ENCODE measurements at regions not wholly inside any gene's neighbourhood (a gene's known extent, or its start where the extent isn't known, plus 50 kb on each side); places are given as distances from the start of the nearest gene placed in this dataset.

- CTCF ChIA-PET: no interaction called here
- BruUV-seq (replicated peaks): no TSS peak
- H2AFZ ChIP-seq (ENCODE audit: low read length): peak overlapping the region; percentile 42; the same call in 1 of the 2 replicates
These were observed 329.6 kb downstream of the PCDH20 start for GRCh38 chr13:61086087-61086486.

GRCh38 chr13:61084988-61085387, 330.7 kb downstream of the PCDH20 start:
- intact Hi-C loops (cut with micrococcal nuclease): loop anchor here (1.0 to 5.0 kb wide), 2 partner anchors 44 to 153 kb away; no protein-coding TSS in a partner anchor
- H3K9me2 ChIP-seq (replicated peaks; ENCODE audit: low read length): no peaks in the 10 kb centered on the region
- H3K27me3 ChIP-seq (ENCODE audit: low read length): no peaks in the 10 kb centered on the region
- peak; percentile 80 for ATAC-seq
- peak overlapping the region; percentile 27 for H3K27ac ChIP-seq (ENCODE audit: low read length)
- H4K20me1 ChIP-seq (ENCODE audit: low read length): no peaks in the 10 kb centered on the region
- DNase-seq: peak; percentile 71
- H3K9me3 ChIP-seq (ENCODE audit: low read length): no peaks in the 10 kb centered on the region
- no peak overlapping the region for H3K9ac ChIP-seq (ENCODE audit: low read length)
- ChIA-PET POLR2A (ENCODE audit: unreplicated experiment) (no interaction called here), CTCF (interaction anchor here (0.7 kb wide), 1 partner anchor 85 kb away, joined by 3 read pairs; no protein-coding TSS in a partner anchor)
- peak overlapping the region; percentile 56 for H3K4me2 ChIP-seq (ENCODE audit: low read length)
- BruUV-seq (replicated peaks): no TSS peak
- H3K4me3 ChIP-seq (ENCODE audit: low read length): no peak overlapping the region
- H2AFZ ChIP-seq (ENCODE audit: low read length): no peak overlapping the region
- no peaks in the 10 kb centered on the region for H3K79me2 ChIP-seq (ENCODE audit: low read length)
- no peak for TF ChIP-seq CTCF (conservative IDR thresholded peaks at IDR 0.05; ENCODE audit: low read depth, low read length)
- no peak for TF ChIP-seq EZH2 (IDR thresholded peaks at IDR 0.05; ENCODE audit: low read length, unreplicated experiment)
- no peak for TF ChIP-seq EZH2phosphoT487 (IDR thresholded peaks at IDR 0.05; ENCODE audit: borderline replicate concordance, low read length)
- peaks cover 12% of the 10 kb centered on the region for H3K4me1 ChIP-seq (ENCODE audit: insufficient read depth, low read length)
- H3F3A ChIP-seq (ENCODE audit: low read length, unreplicated experiment): no peaks in the 10 kb centered on the region
- no peaks in the 10 kb centered on the region for H3K36me3 ChIP-seq (ENCODE audit: low read depth, low read length)

More at GRCh38 chr13:61086087-61086486, 329.6 kb downstream of the PCDH20 start:
- H3K4me3 ChIP-seq (ENCODE audit: low read length): no peak overlapping the region
- H4K20me1 ChIP-seq (ENCODE audit: low read length): no peaks in the 10 kb centered on the region
- H3K9ac ChIP-seq (ENCODE audit: low read length): no peak overlapping the region
- no peaks in the 10 kb centered on the region for H3F3A ChIP-seq (ENCODE audit: low read length, unreplicated experiment)
- peaks cover 12% of the 10 kb centered on the region for H3K4me1 ChIP-seq (ENCODE audit: insufficient read depth, low read length)
- TF ChIP-seq EZH2 (IDR thresholded peaks at IDR 0.05; ENCODE audit: low read length, unreplicated experiment) (no peak), EZH2phosphoT487 (IDR thresholded peaks at IDR 0.05; ENCODE audit: borderline replicate concordance, low read length) (no peak)
- H3K79me2 ChIP-seq (ENCODE audit: low read length): no peaks in the 10 kb centered on the region
- no peak overlapping the region for H3K4me2 ChIP-seq (ENCODE audit: low read length)
- DNase-seq (no peak), ATAC-seq (no peak)
- intact Hi-C loops (cut with micrococcal nuclease): loop anchor here (5.0 kb wide), 1 partner anchor 154 kb away; no protein-coding TSS in a partner anchor
- no peaks in the 10 kb centered on the region for H3K36me3 ChIP-seq (ENCODE audit: low read depth, low read length)
- POLR2A ChIA-PET (ENCODE audit: unreplicated experiment): no interaction called here
- H3K27ac ChIP-seq (ENCODE audit: low read length): no peak overlapping the region
- no peaks in the 10 kb centered on the region for H3K9me3 ChIP-seq (ENCODE audit: low read length)
- H3K27me3 ChIP-seq (ENCODE audit: low read length): no peaks in the 10 kb centered on the region
- no peaks in the 10 kb centered on the region for H3K9me2 ChIP-seq (replicated peaks; ENCODE audit: low read length)

GRCh38 chr13:61078976-61079770, 336.5 kb downstream of the PCDH20 start:
- no TSS peak for BruUV-seq (replicated peaks)
- POLR2A ChIA-PET (ENCODE audit: unreplicated experiment): no interaction called here
- intact Hi-C loops (cut with micrococcal nuclease): no loop called here

More at GRCh38 chr13:61078976-61079770, 336.5 kb downstream of the PCDH20 start:
- no peak overlapping the region for H3K4me3 ChIP-seq (ENCODE audit: low read length)
- no peaks in the 10 kb centered on the region for H3K9me3 ChIP-seq (ENCODE audit: low read length)
- no peak overlapping the region for H3K27ac ChIP-seq (ENCODE audit: low read length)
- no peak for TF ChIP-seq EZH2phosphoT487 (IDR thresholded peaks at IDR 0.05; ENCODE audit: borderline replicate concordance, low read length)
- TF ChIP-seq EZH2 (IDR thresholded peaks at IDR 0.05; ENCODE audit: low read length, unreplicated experiment): no peak
- TF ChIP-seq CTCF (conservative IDR thresholded peaks at IDR 0.05; ENCODE audit: low read depth, low read length): no peak
- ATAC-seq (no peak), DNase-seq (no peak)
- no peaks in the 10 kb centered on the region; the same call in 1 of the 2 replicates for H3K4me1 ChIP-seq (ENCODE audit: insufficient read depth, low read length)
- H3F3A ChIP-seq (ENCODE audit: low read length, unreplicated experiment): no peaks in the 10 kb centered on the region
- CTCF ChIA-PET: no interaction called here
- H3K79me2 ChIP-seq (ENCODE audit: low read length): no peaks in the 10 kb centered on the region
- H3K36me3 ChIP-seq (ENCODE audit: low read depth, low read length): no peaks in the 10 kb centered on the region
- H3K9me2 ChIP-seq (replicated peaks; ENCODE audit: low read length): no peaks in the 10 kb centered on the region
- no peak overlapping the region for H3K9ac ChIP-seq (ENCODE audit: low read length)
- no peak overlapping the region for H2AFZ ChIP-seq (ENCODE audit: low read length)
- no peaks in the 10 kb centered on the region for H4K20me1 ChIP-seq (ENCODE audit: low read length)
- no peak overlapping the region for H3K4me2 ChIP-seq (ENCODE audit: low read length)
- H3K27me3 ChIP-seq (ENCODE audit: low read length): no peaks in the 10 kb centered on the region
